ENCODE measurements at regions not wholly inside any gene's neighbourhood (a gene's known extent, or its start where the extent isn't known, plus 50 kb on each side); places are given as distances from the start of the nearest gene placed in this dataset.

GRCh38 chr4:183766140-183766539 is 107.0 kb downstream of the TRAPPC11 start:
- no TSS peak for BruUV-seq (replicated peaks)
- CTCF ChIA-PET = interaction anchor here (0.7 kb wide), 1 partner anchor 8 kb away, joined by 3 read pairs; no protein-coding TSS in a partner anchor
- POLR2A ChIA-PET = no interaction called here

GRCh38 chr4:183770906-183771305 is 111.8 kb downstream of the TRAPPC11 start:
- ChIA-PET CTCF (no interaction called here), POLR2A (no interaction called here)
- in situ Hi-C loops (cut with HindIII; ENCODE audit: low pct_unique_long_range_greater_than_20kb, low sequenced_read_pairs) = no loop called here
- DNase-seq (ENCODE audit: low read depth, low spot score) (no peak), ATAC-seq (no peak)
- no peaks in the 10 kb centered on the region for H3K9me3 ChIP-seq (ENCODE audit: control insufficient read depth, insufficient read depth, low read depth, low read length)
- no peaks in the 10 kb centered on the region for H3K27me3 ChIP-seq (ENCODE audit: control insufficient read depth, insufficient read depth, low read length)
- no peak overlapping the region for H3K4me3 ChIP-seq (ENCODE audit: low read depth in 2 of 2, low read length in 2 of 2)
- no peaks in the 10 kb centered on the region for H3K36me3 ChIP-seq (ENCODE audit: control insufficient read depth, insufficient read depth, low read length)
- intact Hi-C loops (cut with micrococcal nuclease; ENCODE audit: unreplicated experiment) = no loop called here
- no peaks in the 10 kb centered on the region for H3K4me1 ChIP-seq (ENCODE audit: control insufficient read depth, insufficient read depth, low read length)
- no peak overlapping the region for H3K27ac ChIP-seq (ENCODE audit: low read length)
- no peak for TF ChIP-seq SIN3A (IDR thresholded peaks at IDR 0.05; ENCODE audit: borderline replicate concordance, insufficient read depth, low read depth, low read length)
- TF ChIP-seq TCF7L2 (IDR thresholded peaks at IDR 0.05; ENCODE audit: low read depth, low read length) = no peak
- no peak for TF ChIP-seq REST (IDR thresholded peaks at IDR 0.05; ENCODE audit: insufficient read depth in 1 of 2, low read depth in 2 of 2, low read length in 1 of 2)
- TF ChIP-seq CTCF (IDR thresholded peaks at IDR 0.05) = no peak
- BruUV-seq (replicated peaks) = no TSS peak

More at GRCh38 chr4:183766140-183766539, 107.0 kb downstream of the TRAPPC11 start:
- TF ChIP-seq POLR2AphosphoS5 (IDR thresholded peaks at IDR 0.05; ENCODE audit: low read depth, low read length) (no peak), REST (IDR thresholded peaks at IDR 0.05; ENCODE audit: insufficient read depth in 1 of 2, low read depth in 2 of 2, low read length in 1 of 2) (no peak), SIN3A (IDR thresholded peaks at IDR 0.05; ENCODE audit: borderline replicate concordance, insufficient read depth, low read depth, low read length) (no peak), TCF7L2 (IDR thresholded peaks at IDR 0.05; ENCODE audit: low read depth, low read length) (no peak), CTCF (IDR thresholded peaks at IDR 0.05) (no peak)
- no peaks in the 10 kb centered on the region for H3K27me3 ChIP-seq (ENCODE audit: control insufficient read depth, insufficient read depth, low read length)
- no peak overlapping the region for H3K27ac ChIP-seq (ENCODE audit: low read length)
- H3K36me3 ChIP-seq (ENCODE audit: control insufficient read depth, insufficient read depth, low read length) = no peaks in the 10 kb centered on the region
- intact Hi-C loops (cut with micrococcal nuclease; ENCODE audit: unreplicated experiment) (no loop called here), in situ Hi-C loops (cut with HindIII; ENCODE audit: low pct_unique_long_range_greater_than_20kb, low sequenced_read_pairs) (no loop called here)
- H3K4me1 ChIP-seq (ENCODE audit: control insufficient read depth, insufficient read depth, low read length) = peaks cover 4% of the 10 kb centered on the region; the same call in 1 of the 2 replicates
- ATAC-seq (no peak), DNase-seq (ENCODE audit: low read depth, low spot score) (no peak)
- H3K4me3 ChIP-seq (ENCODE audit: low read depth in 2 of 2, low read length in 2 of 2) = no peak overlapping the region
- no peaks in the 10 kb centered on the region for H3K9me3 ChIP-seq (ENCODE audit: control insufficient read depth, insufficient read depth, low read depth, low read length)
